Activated T-cell treated with anti-CD3 and anti-CD28 coated beads for 1 hour (primary cell): ENCODE measurements at regions not wholly inside any gene's neighbourhood (a gene's known extent, or its start where the extent isn't known, plus 50 kb on each side); places are given as distances from the start of the nearest gene placed in this dataset.

Experiments
- DNase-seq: peaks from one replicate; pipeline ENCODE4 v3.0.0-alpha.2; 2020; ENCODE audit warnings: low read depth

- no peak for DNase-seq
Measured at GRCh38 chr4:19314116-19314515, 937.6 kb upstream of the SLIT2 start.

GRCh38 chr4:19309378-19309777 is 942.3 kb upstream of the SLIT2 start:
- no peak for DNase-seq

- DNase-seq: no peak
Measured at GRCh38 chr4:19304028-19304427, 947.7 kb upstream of the SLIT2 start.

- no peak for DNase-seq
Measured at GRCh38 chr4:19301527-19301926, 950.2 kb upstream of the SLIT2 start.

- no peak for DNase-seq
Measured at GRCh38 chr4:19300213-19300612, 951.5 kb upstream of the SLIT2 start.

- DNase-seq: no peak
Measured at GRCh38 chr4:19298998-19299397, 952.7 kb upstream of the SLIT2 start.

- no peak for DNase-seq
Measured at GRCh38 chr4:19293781-19294180, 957.9 kb upstream of the SLIT2 start.

GRCh38 chr4:19293080-19293479 is 958.6 kb upstream of the SLIT2 start:
- no peak for DNase-seq

GRCh38 chr4:19286924-19287323 is 964.8 kb upstream of the SLIT2 start:
- DNase-seq: no peak

GRCh38 chr4:19285146-19285545 is 966.6 kb upstream of the SLIT2 start:
- no peak for DNase-seq

- no peak for DNase-seq
Measured at GRCh38 chr4:19278665-19279064, 973.0 kb upstream of the SLIT2 start.

GRCh38 chr4:19266566-19266965 is 985.1 kb upstream of the SLIT2 start:
- no peak for DNase-seq

GRCh38 chr4:19262467-19262866 is 989.2 kb upstream of the SLIT2 start:
- no peak for DNase-seq

- DNase-seq: no peak
Measured at GRCh38 chr4:19260346-19260745, 991.4 kb upstream of the SLIT2 start.

GRCh38 chr4:19259920-19260319 is 991.8 kb upstream of the SLIT2 start:
- DNase-seq: no peak

GRCh38 chr4:19256823-19257222 is 994.9 kb upstream of the SLIT2 start:
- no peak for DNase-seq

- DNase-seq: no peak
Measured at GRCh38 chr4:19254486-19254885, 997.2 kb upstream of the SLIT2 start.

GRCh38 chr4:19248023-19248422 is 1003.7 kb upstream of the SLIT2 start:
- no peak for DNase-seq

GRCh38 chr4:19241895-19242294 is 1009.8 kb upstream of the SLIT2 start:
- no peak for DNase-seq

- DNase-seq: no peak
Measured at GRCh38 chr4:19239565-19239964, 1012.1 kb upstream of the SLIT2 start.

GRCh38 chr4:19236473-19236872 is 1015.2 kb upstream of the SLIT2 start:
- DNase-seq: no peak

- no peak for DNase-seq
Measured at GRCh38 chr4:19230906-19231545, 1020.7 kb upstream of the SLIT2 start.

GRCh38 chr4:19227701-19228100 is 1024.0 kb upstream of the SLIT2 start:
- no peak for DNase-seq

- DNase-seq: no peak
Measured at GRCh38 chr4:19224820-19225219, 1026.9 kb upstream of the SLIT2 start.

- no peak for DNase-seq
Measured at GRCh38 chr4:19216476-19216875, 1035.2 kb upstream of the SLIT2 start.
